Activated CD4-positive, alpha-beta T cell treated with anti-CD3 and anti-CD28 coated beads, Interleukin-2, amount 10 ng/mL, durations not matched to agents 24 days and 14 days (primary cell): ENCODE measurements at regions not wholly inside any gene's neighbourhood (a gene's known extent, or its start where the extent isn't known, plus 50 kb on each side); places are given as distances from the start of the nearest gene placed in this dataset.

Experiments used
- DNase-seq: peaks from one replicate; pipeline ENCODE4 v3.0.0; 2022
- H3K27ac Mint-ChIP-seq: one replicate; pipeline ENCODE4 v1.8.0; 2022; ENCODE audit warnings: mild to moderate bottlenecking, mixed read lengths
- H3K27me3 Mint-ChIP-seq: one replicate; pipeline ENCODE4 v1.8.0; 2022; ENCODE audit warnings: mixed read lengths
- H3K36me3 Mint-ChIP-seq: one replicate; pipeline ENCODE4 v1.8.0; 2022; ENCODE audit warnings: low read depth, mild to moderate bottlenecking, mixed read lengths
- H3K4me1 Mint-ChIP-seq: one replicate; pipeline ENCODE4 v1.8.0; 2021; ENCODE audit warnings: mixed read lengths
- H3K4me3 Mint-ChIP-seq: one replicate; pipeline ENCODE4 v1.8.0; 2022; ENCODE audit warnings: mild to moderate bottlenecking, moderate library complexity, mixed read lengths
- H3K9me3 Mint-ChIP-seq: one replicate; pipeline ENCODE4 v1.8.0; 2021; ENCODE audit warnings: mixed read lengths
- intact Hi-C: fragments of 100-400 bp; cut with micrococcal nuclease; formaldehyde crosslinking; loops from one replicate; pipeline ENCODE4 v1.15.1; 2023

GRCh38 chr6:63477422-63478040 is 94.7 kb upstream of the LOC128125822 start:
- H3K36me3 Mint-ChIP-seq, result no peaks in the 10 kb centered on the region
- H3K27ac Mint-ChIP-seq, result no peak overlapping the region
- H3K4me3 Mint-ChIP-seq, result no peak overlapping the region
- no peaks in the 10 kb centered on the region for H3K4me1 Mint-ChIP-seq
- H3K9me3 Mint-ChIP-seq, result no peaks in the 10 kb centered on the region
- intact Hi-C loops, result no loop called here
- no peak for DNase-seq
- peaks cover 9% of the 10 kb centered on the region for H3K27me3 Mint-ChIP-seq

DNA sequence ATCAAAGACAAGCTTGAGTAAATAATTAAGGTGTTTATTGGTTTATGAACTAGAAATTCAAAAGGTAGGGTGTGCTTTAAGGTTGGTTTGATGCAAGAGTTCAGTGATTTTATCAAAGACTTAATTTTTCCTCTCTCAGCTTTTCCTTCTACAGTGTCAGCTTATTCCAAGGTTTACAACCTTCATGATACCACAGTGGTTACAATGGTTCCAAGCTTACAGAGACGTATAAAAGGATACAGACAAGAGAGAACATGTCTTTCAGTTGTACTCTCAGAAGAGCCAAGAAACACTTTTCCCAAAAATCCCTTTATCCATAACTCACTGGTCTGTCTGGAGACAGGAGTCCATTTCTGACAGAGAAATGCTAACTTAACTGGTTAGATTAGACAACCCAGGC is 93.5 kb upstream of the LOC128125822 start:
- intact Hi-C loops, result no loop called here
- H3K4me1 Mint-ChIP-seq, result no peaks in the 10 kb centered on the region

GRCh38 chr6:63486196-63486595 is 86.1 kb upstream of the LOC128125822 start:
- no peaks in the 10 kb centered on the region for H3K36me3 Mint-ChIP-seq
- H3K4me3 Mint-ChIP-seq, result no peak overlapping the region
- H3K27ac Mint-ChIP-seq, result no peak overlapping the region
- H3K4me1 Mint-ChIP-seq, result no peaks in the 10 kb centered on the region
- no peaks in the 10 kb centered on the region for H3K9me3 Mint-ChIP-seq
- no peak for DNase-seq
- peaks cover 5% of the 10 kb centered on the region for H3K27me3 Mint-ChIP-seq
- intact Hi-C loops, result no loop called here

More for the DNA sequence above, 93.5 kb upstream of the LOC128125822 start:
- DNase-seq, result no peak
- Mint-ChIP-seq H3K27me3 (peaks cover 11% of the 10 kb centered on the region), H3K36me3 (no peaks in the 10 kb centered on the region), H3K4me3 (no peak overlapping the region), H3K9me3 (no peaks in the 10 kb centered on the region), H3K27ac (no peak overlapping the region)

DNA sequence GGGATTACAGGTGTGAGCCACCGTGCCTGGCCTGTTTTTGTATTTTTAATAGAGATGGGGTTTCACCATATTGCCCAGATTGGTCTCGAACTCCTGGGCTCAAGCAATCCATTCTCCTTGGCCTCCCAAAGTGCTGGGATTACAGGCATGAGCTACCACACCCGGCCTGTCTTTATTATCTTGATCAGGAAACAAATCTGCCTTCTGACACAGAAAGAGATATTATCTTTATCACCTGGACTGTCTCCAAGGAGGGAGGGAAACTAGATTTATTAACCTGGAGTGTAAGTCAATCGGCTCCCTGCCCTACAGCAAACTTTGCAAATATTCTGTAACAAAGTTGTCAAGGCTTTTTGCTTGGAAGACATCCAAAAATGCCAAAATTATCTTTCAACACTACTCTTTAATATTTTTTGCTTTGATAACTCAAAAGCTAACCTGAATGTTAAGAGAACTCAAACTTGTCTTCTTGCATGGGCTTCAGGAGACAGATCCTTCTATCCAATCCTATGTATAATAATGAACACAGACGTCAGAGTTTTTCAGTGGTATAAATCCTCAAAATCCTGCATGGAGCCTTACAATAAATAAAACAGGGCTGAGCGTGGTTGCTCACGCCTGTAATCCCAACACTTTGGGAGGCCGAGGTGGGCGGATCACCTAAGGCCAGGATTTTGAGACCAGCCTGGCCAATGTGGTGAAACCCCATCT is 85.0 kb upstream of the LOC128125822 start:
- Mint-ChIP-seq H3K9me3 (no peaks in the 10 kb centered on the region), H3K4me3 (no peak overlapping the region), H3K27ac (no peak overlapping the region), H3K4me1 (no peaks in the 10 kb centered on the region), H3K36me3 (no peaks in the 10 kb centered on the region), H3K27me3 (peaks cover 7% of the 10 kb centered on the region)
- DNase-seq, result no peak
- intact Hi-C loops, result no loop called here

- DNase-seq, result no peak
These were observed 81.2 kb upstream of the LOC128125822 start for GRCh38 chr6:63491119-63491518.

DNA sequence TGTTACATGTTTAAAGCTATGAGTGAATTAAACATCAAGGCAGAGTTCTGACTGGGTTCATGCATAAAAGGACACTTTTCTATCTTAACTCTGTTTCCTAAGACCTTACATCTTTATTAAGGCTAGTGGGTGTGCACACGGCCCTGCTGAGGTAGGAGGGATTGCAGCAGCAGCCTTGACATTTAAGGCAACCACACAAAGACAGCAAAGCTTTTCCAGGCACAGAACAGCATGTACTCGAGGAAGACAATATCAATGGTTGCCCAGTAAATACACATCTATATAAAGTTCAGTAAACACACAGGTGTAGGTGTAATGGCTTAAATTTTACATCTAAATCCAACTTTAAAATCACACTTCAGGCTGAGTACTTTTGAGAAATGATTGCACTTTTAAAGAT is 79.8 kb upstream of the LOC128125822 start:
- intact Hi-C loops, result no loop called here
- Mint-ChIP-seq H3K27me3 (peaks cover 11% of the 10 kb centered on the region), H3K4me3 (no peak overlapping the region), H3K9me3 (no peaks in the 10 kb centered on the region), H3K4me1 (no peaks in the 10 kb centered on the region), H3K36me3 (no peaks in the 10 kb centered on the region), H3K27ac (no peak overlapping the region)
- no peak for DNase-seq

More at GRCh38 chr6:63491119-63491518, 81.2 kb upstream of the LOC128125822 start:
- Mint-ChIP-seq H3K36me3 (no peaks in the 10 kb centered on the region), H3K4me3 (no peak overlapping the region), H3K27me3 (peaks cover 11% of the 10 kb centered on the region), H3K27ac (no peak overlapping the region), H3K9me3 (no peaks in the 10 kb centered on the region), H3K4me1 (no peaks in the 10 kb centered on the region)
- intact Hi-C loops, result no loop called here

DNA sequence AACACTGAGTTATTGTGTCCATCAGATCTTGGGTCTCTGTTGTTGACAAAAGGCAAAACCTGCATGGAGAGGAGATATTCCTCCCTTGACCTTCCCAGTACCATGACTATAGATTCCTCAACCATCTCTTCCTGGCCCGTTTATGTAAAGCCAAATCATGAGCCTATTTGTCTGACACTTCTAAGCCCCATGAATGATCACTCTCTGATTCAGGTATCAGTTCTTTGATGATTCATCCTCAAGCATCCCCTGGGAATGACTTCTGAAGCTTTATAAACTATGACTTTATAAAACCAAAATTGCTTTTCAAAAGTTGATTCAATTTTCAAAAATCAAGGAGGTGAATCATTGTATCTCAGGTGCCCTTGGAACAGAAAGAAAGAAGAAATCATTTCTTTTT is 78.7 kb upstream of the LOC128125822 start:
- H3K9me3 Mint-ChIP-seq, result no peaks in the 10 kb centered on the region
- no peak overlapping the region for H3K4me3 Mint-ChIP-seq
- intact Hi-C loops, result no loop called here
- no peaks in the 10 kb centered on the region for H3K36me3 Mint-ChIP-seq
- H3K27ac Mint-ChIP-seq, result no peak overlapping the region
- DNase-seq, result no peak
- no peaks in the 10 kb centered on the region for H3K4me1 Mint-ChIP-seq
- peaks cover 15% of the 10 kb centered on the region for H3K27me3 Mint-ChIP-seq

GRCh38 chr6:63496361-63496804 is 75.9 kb upstream of the LOC128125822 start:
- Mint-ChIP-seq H3K9me3 (no peaks in the 10 kb centered on the region), H3K4me3 (no peak overlapping the region), H3K27me3 (peaks cover 14% of the 10 kb centered on the region), H3K27ac (no peak overlapping the region), H3K36me3 (no peaks in the 10 kb centered on the region), H3K4me1 (no peaks in the 10 kb centered on the region)
- intact Hi-C loops, result no loop called here
- DNase-seq, result no peak

GRCh38 chr6:63502156-63502555 is 70.1 kb upstream of the LOC128125822 start:
- intact Hi-C loops, result no loop called here
- Mint-ChIP-seq H3K27ac (no peak overlapping the region), H3K4me3 (no peak overlapping the region), H3K36me3 (no peaks in the 10 kb centered on the region), H3K4me1 (peaks cover 4% of the 10 kb centered on the region), H3K9me3 (no peaks in the 10 kb centered on the region), H3K27me3 (peaks cover 7% of the 10 kb centered on the region)
- DNase-seq, result no peak

DNA sequence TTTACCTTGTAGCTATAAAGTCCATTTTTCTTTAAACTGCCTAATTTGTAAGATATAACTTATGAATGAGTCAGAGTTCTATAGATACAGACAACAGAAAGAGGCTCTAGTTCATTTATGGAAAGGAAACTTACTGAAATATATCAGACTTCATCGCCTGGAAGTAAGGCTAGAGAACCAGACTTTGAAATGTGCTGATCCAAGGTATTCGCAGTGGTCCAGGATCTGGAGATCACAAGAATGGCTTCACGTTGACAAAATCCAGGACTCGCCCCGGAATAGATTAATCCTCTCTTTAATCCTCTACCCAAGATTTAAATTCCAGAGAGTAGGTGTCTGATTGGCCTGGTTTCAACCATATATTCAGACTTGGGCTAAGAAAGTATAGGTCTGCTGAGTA is 69.1 kb upstream of the LOC128125822 start:
- Mint-ChIP-seq H3K27ac (no peak overlapping the region), H3K27me3 (peaks cover 6% of the 10 kb centered on the region), H3K36me3 (no peaks in the 10 kb centered on the region), H3K4me1 (peaks cover 4% of the 10 kb centered on the region), H3K4me3 (no peak overlapping the region), H3K9me3 (no peaks in the 10 kb centered on the region)
- no peak for DNase-seq
- intact Hi-C loops, result no loop called here

DNA sequence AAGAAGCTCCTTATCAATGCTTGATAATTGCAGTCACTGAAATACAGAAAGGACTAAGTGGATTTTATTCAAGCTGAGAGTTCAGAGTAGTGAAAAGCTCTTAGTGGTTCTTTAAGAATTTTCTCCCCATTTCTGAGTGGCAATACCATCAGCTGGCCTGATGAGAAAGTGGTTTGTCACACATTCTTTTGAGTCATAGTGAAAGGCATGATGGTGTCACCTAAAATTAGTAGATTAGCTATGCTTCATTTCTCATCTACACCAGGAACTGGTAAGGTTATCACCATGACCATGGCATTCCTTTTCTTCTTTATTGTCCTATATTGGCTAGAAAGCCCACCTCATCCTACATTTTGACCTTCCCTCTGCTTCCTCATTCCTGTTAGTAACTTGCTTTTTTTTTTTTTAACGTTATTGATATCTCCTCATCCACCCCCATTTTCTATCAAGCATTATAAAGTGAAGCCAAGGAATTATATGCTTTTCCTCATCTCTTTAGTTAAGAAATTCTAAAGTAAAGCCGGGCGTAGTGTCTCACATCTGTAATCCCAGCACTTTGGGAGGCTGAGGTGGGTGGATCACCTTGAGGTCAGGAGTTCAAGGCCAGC is 67.4 kb upstream of the LOC128125822 start:
- H3K27ac Mint-ChIP-seq, result no peak overlapping the region
- intact Hi-C loops, result no loop called here
- no peak for DNase-seq
- H3K9me3 Mint-ChIP-seq, result no peaks in the 10 kb centered on the region
- H3K36me3 Mint-ChIP-seq, result no peaks in the 10 kb centered on the region
- peaks cover 4% of the 10 kb centered on the region for H3K4me1 Mint-ChIP-seq
- H3K27me3 Mint-ChIP-seq, result peaks cover 2% of the 10 kb centered on the region
- H3K4me3 Mint-ChIP-seq, result no peak overlapping the region

GRCh38 chr6:63507096-63507495 is 65.2 kb upstream of the LOC128125822 start:
- DNase-seq, result no peak
- intact Hi-C loops, result no loop called here
- H3K36me3 Mint-ChIP-seq, result no peaks in the 10 kb centered on the region
- H3K27me3 Mint-ChIP-seq, result peaks cover 2% of the 10 kb centered on the region
- H3K4me3 Mint-ChIP-seq, result no peak overlapping the region
- peaks cover 4% of the 10 kb centered on the region for H3K4me1 Mint-ChIP-seq
- H3K9me3 Mint-ChIP-seq, result no peaks in the 10 kb centered on the region
- H3K27ac Mint-ChIP-seq, result no peak overlapping the region

GRCh38 chr6:63509652-63510352 is 62.5 kb upstream of the LOC128125822 start:
- DNase-seq, result no peak
- Mint-ChIP-seq H3K4me3 (no peak overlapping the region), H3K9me3 (no peaks in the 10 kb centered on the region), H3K36me3 (no peaks in the 10 kb centered on the region), H3K4me1 (peaks cover 4% of the 10 kb centered on the region), H3K27ac (no peak overlapping the region), H3K27me3 (peaks cover 9% of the 10 kb centered on the region)
- intact Hi-C loops, result no loop called here

DNA sequence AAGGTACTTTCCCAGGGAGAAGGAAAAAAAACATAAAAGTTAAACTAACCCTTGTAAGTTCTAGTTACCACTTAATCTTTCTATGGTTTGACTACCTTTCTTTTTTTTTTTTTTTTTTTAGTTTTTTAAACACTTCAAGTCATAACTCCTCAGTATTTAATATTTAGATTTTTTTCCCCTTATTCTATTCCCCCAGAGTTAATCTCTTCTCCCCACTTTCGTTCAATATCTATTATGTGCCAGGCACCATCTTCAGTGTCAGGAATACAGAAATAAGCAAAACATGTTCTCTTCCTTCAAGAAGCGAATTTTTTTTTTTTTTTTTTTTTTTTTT is 62.0 kb upstream of the LOC128125822 start:
- no peak for DNase-seq
- Mint-ChIP-seq H3K4me1 (no peaks in the 10 kb centered on the region), H3K27ac (no peak overlapping the region), H3K4me3 (no peak overlapping the region), H3K36me3 (no peaks in the 10 kb centered on the region), H3K9me3 (no peaks in the 10 kb centered on the region), H3K27me3 (peaks cover 10% of the 10 kb centered on the region)
- intact Hi-C loops, result no loop called here
